ENCODE measurements at regions not wholly inside any gene's neighbourhood (a gene's known extent, or its start where the extent isn't known, plus 50 kb on each side); places are given as distances from the start of the nearest gene placed in this dataset.

DNA sequence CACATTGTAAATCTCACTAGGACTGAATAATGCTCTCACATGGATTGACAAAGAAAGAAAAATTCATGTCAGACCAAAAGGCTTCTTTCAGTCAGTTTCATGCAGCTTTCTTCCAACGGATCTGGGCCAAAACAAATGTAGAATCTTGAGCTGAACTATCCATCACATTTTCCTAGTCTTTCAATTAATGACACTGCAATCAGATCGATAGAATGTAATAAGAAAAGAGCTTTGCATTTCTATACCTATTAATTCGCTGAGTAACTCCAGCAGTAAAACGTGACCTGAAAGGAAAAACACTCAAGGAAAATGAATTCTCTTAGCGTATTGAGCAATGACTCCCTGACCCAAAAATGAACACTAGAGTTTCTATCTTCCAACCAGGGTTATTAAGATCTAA, 194.8 kb upstream of the BLID start:
- DNase-seq = no peak

DNA sequence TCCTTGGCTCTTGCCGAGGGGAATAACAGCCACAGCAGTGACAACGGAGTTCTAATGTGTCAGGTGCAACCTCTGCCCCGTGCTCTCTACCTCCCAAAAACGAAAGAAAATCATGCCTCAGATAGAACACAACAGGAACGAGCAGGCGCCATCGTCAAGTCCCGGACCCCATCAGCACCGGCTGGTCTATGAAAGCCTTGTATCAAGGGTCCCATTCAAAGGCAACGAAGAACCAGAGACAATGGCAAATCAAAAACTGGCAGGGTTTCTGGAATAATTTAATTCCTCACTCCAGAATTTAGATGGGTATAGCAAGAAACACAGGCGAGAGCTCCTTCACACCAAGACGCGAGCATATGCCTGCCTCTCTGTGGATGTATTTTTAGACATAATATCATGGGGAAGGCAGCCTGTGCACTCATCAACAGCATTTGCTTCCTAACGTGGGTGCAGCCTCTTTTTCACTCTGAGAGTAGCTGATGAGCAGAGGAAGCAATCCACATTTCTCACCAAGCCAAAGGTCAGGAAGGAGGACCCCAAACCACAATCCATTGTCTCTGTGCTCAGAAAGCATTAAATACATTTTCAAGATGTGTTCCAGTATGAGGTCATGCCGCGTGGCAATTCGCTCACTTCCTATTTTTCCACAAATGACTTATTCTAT, 193.4 kb upstream of the BLID start:
- DNase-seq = no peak

GRCh38 chr11:122308226-122308625, 192.2 kb upstream of the BLID start:
- no peak for DNase-seq

GRCh38 chr11:122307476-122308035, 191.5 kb upstream of the BLID start:
- DNase-seq = no peak

DNA sequence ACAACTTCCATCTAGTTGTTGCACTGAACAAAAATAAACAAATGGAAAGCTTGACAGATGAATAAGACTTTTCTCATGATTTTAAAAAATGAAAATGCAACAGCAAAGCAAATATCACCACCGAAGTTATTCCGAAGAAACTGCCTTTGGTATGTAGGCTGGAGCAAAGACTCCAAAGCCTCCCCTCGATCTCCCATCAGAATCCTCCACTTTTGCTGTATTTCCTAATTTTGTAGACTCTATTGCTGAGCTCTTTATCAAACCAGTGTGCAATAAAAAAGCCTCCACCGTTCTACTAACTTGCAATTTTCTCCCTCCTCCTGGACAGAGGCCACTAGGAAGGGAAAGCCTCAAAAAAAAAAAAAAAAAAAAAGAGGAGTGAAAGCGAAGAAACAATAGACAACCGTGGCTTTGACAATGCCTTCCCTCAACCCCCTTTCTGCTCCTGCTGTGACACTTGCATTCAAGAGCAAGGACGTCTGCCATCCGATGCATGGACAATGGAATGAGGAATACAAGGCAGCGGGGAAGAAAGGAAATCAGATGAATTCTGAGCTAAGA, 190.9 kb upstream of the BLID start:
- no peak for DNase-seq

- DNase-seq = no peak
Observed at GRCh38 chr11:122305426-122306320, 189.7 kb upstream of the BLID start.

DNA sequence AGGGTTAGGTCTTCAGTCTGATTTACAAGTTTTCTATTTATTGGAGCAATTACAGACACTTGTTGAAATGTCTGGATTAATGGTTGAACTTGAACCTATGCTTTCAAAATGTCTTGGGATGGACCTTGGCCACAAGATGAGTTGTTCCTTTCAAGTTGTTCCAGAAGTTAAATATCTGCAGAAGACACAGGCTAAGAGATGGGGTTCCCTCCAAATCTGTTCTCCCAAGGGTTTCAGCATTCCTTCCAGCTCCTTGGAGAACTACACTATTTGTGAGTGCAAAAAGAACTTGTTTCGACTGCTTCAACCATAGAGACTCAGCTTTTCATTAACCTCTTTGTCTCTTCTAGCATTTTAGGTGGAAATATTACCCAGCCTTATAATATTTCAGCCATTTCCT, 189.0 kb upstream of the BLID start:
- no peak for DNase-seq

- DNase-seq = peak; percentile 96
Observed at GRCh38 chr11:122304306-122304705, 188.3 kb upstream of the BLID start.

GRCh38 chr11:122294041-122294440, 178.0 kb upstream of the BLID start:
- no peak for DNase-seq

GRCh38 chr11:122293296-122294023, 177.4 kb upstream of the BLID start:
- DNase-seq = peak; percentile 46

DNA sequence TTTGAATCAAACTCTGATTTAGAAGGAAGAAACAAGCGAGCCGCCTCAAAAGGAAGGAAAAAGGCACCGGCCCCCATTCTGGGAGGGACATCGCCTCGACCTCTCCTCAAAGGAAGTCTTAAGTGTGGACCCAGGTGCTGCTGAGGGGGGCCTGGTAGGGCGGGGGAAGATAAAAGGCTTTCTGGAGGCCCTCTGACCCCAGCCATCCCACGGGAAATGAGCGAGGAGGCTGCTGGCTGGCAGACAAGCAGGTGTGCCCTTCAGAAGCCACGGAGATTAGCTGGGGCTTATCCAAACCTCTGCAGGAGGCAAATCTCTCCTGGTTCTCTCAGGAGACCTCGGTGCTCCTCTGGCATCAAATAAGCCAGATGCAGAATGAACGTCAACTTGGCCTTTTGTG, 171.4 kb upstream of the BLID start:
- DNase-seq = no peak

- no peak for DNase-seq
Observed at GRCh38 chr11:122285070-122285988, 169.3 kb upstream of the BLID start.

- DNase-seq = no peak
Observed at GRCh38 chr11:122280870-122281269, 164.9 kb upstream of the BLID start.

DNA sequence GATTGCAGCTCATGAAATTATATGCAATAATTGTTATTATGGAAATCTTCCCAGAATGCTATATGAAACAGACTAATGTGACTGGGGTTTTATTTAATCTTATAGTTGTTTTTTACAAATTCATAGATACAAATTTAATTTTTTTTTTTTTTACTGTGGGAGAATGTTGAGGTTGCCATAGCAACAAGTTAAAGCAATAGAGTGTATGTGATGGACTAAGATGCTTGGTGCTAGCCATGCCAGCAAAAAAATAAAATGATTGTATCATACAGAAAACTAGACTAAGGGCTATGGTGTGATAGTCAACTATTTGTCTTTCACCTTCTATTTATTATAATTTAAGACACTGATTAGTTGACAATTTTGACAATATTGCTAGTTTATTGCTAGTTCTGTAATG, 163.2 kb upstream of the BLID start:
- no peak for DNase-seq

GRCh38 chr11:122277493-122277892, 161.5 kb upstream of the BLID start:
- DNase-seq = no peak

GRCh38 chr11:122276221-122276620, 160.2 kb upstream of the BLID start:
- DNase-seq = no peak

DNA sequence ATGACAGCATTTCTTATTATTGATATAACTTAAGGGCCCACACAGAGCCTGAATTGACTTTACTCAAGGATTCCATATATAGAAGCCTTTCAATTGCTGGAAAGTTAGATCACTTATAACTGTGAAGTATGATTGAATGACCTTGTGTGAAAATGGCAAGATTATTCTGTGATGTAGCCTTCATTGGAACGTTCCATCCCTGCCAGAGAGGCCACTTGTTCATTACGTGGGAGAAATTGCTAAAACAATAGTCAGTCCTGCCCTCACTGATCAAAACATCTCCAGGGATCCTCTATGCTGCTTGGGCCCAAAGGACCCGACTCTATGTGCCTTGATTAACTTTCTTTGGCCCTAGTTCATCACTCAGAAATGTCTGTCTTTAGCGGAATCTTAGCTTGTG, 159.5 kb upstream of the BLID start:
- DNase-seq = no peak

DNA sequence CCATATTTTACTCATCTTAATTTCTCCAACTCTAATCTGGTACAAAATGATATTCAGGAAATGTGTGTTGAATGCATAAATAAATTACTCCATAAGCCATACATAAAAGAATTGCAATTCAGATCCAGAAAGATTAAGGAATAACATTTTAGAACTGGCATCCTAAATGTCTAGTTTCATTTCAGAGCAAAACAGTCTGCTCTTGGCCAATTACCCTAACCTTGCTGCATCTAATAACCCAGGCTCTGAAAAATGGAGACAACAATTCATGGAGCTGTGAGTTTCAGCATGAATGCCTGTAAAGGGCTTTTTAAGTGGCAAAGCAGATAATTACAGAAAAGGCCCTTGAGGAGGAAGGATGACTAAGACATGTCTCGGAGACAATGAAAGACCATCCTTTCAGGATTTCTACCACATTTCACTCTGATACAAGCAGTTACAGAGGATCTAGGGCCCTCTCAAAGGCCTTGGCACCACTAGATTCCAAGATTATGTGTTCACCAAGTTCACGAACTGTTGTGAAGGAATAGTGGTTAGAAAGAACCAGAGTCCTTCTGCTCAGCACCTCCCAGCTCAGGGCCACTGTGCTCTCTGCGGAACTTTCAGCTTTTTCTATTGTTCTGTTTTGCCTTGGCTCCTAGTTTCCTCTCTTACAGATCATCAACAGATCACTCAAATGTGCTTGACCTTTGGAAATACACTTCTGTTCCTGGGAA, 157.6 kb upstream of the BLID start:
- no peak for DNase-seq

- DNase-seq = no peak
Observed at GRCh38 chr11:122271745-122272144, 155.7 kb upstream of the BLID start.

GRCh38 chr11:122271137-122271536, 155.1 kb upstream of the BLID start:
- DNase-seq = no peak

- no peak for DNase-seq
Observed at GRCh38 chr11:122270535-122270934, 154.5 kb upstream of the BLID start.
